GM11168 (cell line): ENCODE measurements at regions not wholly inside any gene's neighbourhood (a gene's known extent, or its start where the extent isn't known, plus 50 kb on each side); places are given as distances from the start of the nearest gene placed in this dataset.

Experiments used
- in situ Hi-C: fragments of 300-500 bp; cut with MboI; formaldehyde crosslinking; loops from one replicate; pipeline ENCODE4 v1.12.0; 2022; ENCODE audit warnings: low sequenced_read_pairs; ENCODE audit not compliant: unreplicated experiment

GRCh38 chr2:42931146-42931817 is 138.9 kb upstream of the HAAO start:
- in situ Hi-C loops, result no loop called here

GRCh38 chr2:42930025-42930581 is 137.7 kb upstream of the HAAO start:
- in situ Hi-C loops, result no loop called here

DNA sequence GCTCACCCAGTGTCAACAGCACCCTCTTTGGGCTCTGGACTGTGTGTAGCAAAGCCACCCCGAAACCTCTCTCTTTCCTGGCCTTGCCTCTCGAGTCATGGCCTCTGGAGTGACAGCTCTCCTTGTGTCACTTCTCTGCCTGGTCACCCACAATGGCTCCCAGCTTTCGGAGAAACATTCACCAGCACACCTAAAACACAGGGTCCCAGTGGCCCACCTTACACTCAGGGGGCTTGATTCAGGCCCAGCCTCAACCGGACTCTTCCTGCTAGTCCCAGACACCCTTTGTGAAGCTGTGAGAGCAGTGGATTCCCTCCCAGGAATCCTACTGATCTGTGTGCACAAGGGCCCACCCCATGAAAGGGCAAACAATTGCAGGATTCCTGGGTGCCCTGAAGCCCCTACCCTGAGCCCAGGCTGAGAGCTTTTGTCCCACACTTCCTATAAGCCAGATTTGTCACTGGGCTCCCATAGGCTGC is 137.2 kb upstream of the HAAO start:
- in situ Hi-C loops, result no loop called here

DNA sequence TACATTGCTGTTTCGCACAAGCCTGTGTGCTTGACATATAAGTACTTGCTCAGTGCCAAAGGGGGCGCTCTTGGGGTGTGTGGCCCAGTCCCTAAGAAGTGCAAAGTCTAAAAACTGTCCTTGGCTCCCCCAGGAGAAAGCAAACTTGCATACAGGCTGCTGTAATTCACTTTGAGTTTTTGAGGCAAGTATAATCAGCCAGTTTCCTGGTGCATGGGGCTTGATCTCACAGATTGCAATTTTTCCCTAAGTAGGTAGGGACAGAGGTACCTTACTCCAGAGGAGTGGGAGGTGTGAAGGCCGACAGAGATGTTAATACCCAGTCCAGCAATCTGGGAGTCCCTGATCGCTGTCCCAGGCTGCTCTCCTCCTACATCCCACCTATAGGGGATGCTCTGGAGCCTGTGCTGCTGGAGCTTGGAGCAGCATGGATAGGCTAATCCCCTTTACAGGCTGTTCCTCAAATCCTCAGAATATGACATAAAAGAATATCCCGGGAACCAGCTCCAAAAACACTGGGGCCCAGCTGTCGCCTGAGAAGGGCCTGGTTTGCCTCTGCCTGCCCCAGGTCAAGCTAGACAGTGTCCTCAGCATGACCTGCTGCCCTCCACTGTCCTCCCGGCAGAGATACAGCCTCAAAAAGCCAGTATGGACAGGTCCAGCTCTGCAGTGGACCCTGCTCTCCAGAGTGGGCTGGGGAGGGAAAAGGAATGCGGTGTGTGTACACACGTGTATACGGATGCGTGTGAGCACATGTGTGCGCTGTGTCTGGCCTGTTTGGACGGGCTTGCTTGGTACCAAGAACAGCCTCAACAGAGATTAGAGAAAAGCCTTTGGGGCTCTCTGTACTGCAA is 136.5 kb upstream of the HAAO start:
- in situ Hi-C loops, result no loop called here

- in situ Hi-C loops, result no loop called here
Measured at GRCh38 chr2:42928161-42928691, 135.8 kb upstream of the HAAO start.

- in situ Hi-C loops, result no loop called here
Measured at GRCh38 chr2:42927334-42928160, 135.2 kb upstream of the HAAO start.

- in situ Hi-C loops, result no loop called here
Measured at GRCh38 chr2:42926434-42927333, 134.3 kb upstream of the HAAO start.

- in situ Hi-C loops, result no loop called here
Measured at GRCh38 chr2:42925742-42926433, 133.5 kb upstream of the HAAO start.

- in situ Hi-C loops, result no loop called here
Measured at GRCh38 chr2:42924418-42924886, 132.1 kb upstream of the HAAO start.

GRCh38 chr2:42923580-42924417 is 131.4 kb upstream of the HAAO start:
- in situ Hi-C loops, result no loop called here

DNA sequence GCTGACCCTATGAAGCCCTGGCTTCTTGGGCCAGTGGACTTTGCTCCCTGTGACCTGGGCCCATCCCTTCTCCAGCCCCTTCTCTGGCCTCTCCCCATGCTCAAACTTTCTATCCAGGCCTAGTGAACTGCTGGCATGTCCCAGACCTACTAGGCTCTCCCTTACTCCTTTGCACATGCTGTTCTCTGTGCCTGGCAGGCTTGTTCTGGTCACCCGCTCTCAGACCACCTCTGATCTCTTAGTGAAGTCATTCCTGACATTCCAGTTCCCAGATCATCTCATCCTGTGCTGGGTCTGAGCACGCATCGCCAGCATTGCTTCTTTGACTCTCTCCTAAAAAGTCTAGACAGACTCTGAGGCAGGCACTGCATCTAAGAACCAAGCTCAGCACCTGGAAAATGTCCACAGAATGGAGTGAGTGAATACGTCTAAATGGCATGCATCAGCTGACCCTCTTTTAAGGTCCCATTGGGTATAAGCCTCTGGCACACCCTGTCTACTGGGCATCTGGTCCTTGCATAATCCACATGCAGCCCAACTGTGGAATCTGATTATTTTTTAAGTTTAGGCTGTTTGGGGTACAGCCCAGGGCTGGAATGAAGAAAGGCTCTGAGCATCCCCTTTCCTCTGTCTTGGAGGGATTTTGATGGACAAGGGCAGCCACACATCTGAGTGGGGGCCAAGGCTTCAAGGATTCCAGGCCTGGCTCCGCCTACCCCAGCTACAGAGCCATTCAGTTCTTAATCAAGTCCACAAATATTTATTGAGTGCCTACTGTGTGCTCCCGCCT is 130.6 kb upstream of the HAAO start:
- in situ Hi-C loops, result no loop called here

DNA sequence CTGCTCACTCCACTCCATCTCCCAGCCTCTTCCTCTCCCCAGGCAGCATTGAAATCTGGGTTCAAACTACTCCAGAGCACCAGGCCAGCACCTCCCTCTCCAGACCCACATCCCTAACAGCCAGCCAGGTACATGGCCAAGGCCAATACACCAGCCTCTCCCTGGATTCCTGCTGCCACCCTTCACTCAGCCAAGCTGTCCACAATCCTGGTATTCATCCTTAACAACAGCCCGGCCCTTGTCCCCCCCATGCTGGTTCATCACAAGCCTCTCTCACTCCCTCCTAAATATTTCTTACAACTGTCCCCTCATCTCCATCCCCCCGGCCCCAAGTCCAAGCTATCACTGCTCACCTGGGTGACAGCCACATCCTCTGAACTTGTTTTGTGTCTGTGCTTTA is 129.9 kb upstream of the HAAO start:
- in situ Hi-C loops, result no loop called here

- in situ Hi-C loops, result no loop called here
Measured at GRCh38 chr2:42921721-42922120, 129.3 kb upstream of the HAAO start.

DNA sequence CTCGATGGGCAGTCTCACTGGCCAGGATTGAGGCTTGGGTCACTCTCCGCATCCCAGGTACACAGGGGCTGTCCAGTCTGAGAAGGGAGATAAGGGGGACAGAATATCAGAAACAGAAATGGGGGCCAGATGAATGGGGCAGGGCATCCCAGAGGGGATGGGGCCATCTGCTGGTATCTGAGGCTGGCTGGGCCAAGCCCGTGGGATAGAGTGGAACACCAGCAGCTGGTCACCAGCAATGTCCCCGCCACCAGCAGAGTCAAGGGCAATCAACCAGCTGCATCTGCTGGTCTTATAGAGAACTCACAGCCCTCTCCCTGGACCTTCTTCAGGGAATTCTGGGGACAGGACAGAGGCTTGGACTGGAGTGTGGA is 128.8 kb upstream of the HAAO start:
- in situ Hi-C loops, result no loop called here

GRCh38 chr2:42920446-42921146 is 128.2 kb upstream of the HAAO start:
- in situ Hi-C loops, result no loop called here

- in situ Hi-C loops, result no loop called here
Measured at GRCh38 chr2:42918671-42919318, 126.4 kb upstream of the HAAO start.
